ENCODE measurements at regions not wholly inside any gene's neighbourhood (a gene's known extent, or its start where the extent isn't known, plus 50 kb on each side); places are given as distances from the start of the nearest gene placed in this dataset.
"Not testable (repeated sequence)": the region's sequence is repeated elsewhere in the genome, so short reads cannot be mapped to it uniquely, and the experiment has no call there.

DNA sequence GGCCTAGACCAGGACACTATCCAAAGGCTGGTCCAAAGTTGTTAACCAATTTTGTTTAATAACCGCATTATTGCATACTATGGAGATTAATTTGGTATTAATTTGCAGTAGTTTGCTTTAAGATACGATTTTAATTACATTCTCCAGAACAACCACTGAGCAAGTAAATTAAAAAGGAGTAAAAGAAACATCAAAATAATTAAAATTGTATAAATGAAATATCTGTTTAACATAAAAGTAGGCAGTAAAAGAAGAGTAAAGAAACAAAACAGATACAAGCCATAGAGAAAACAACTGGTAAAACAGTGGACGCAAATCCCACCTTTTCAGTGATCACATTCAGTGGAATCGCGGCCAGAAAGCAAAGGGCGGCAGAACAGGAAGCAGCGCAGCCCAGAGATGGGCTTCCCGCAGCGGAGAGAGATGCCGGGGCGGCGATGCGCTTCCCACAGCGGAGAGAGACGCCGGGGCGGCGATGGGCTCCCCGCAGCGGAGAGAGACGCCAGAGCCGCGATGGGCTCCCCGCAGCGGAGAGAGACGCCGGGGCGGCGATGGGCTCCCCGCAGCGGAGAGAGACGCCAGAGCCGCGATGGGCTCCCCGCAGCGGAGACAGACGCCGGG is 176.8 kb downstream of the RTP5 start:
- no peak for DNase-seq (ENCODE audit: low read depth in 2 of 2)

DNA sequence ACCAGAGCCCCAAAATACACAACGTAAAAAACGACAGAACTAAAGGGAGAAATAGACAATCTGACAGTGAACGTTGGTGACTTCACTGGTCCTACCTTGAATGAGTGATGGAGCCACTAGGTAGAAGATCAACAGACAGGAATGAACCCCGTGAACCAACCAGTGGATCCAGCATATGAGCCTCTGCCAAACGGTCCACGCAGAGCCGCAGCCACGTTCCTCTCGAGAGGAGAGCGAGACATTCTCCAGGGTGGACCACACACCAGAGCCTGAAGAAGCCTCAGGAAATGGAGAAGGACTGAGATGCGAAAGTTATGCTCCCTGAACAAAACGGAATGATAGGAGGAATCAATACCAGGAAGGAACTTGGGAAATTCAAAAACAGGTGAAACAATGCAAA is 178.4 kb downstream of the RTP5 start:
- DNase-seq (ENCODE audit: low read depth in 2 of 2): no peak

DNA sequence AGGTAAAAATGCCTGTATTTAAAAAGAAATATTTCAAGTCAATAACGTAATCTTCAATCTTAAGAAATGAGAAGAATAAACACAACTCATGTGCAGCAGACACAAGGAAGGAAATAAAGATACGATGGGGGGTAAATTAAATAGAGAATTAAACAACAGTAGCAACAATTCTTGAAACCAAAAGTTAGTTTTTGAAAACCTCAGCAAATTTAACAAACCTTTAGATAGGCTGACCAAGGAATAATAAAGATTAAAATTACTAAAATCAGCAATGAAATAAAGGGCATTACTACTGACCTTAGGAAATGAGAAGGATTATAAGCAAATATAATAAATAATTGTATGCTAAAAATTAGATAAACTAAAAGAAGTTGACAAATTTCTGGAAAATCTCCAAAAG is 178.9 kb downstream of the RTP5 start:
- no peak for DNase-seq (ENCODE audit: low read depth in 2 of 2)

DNA sequence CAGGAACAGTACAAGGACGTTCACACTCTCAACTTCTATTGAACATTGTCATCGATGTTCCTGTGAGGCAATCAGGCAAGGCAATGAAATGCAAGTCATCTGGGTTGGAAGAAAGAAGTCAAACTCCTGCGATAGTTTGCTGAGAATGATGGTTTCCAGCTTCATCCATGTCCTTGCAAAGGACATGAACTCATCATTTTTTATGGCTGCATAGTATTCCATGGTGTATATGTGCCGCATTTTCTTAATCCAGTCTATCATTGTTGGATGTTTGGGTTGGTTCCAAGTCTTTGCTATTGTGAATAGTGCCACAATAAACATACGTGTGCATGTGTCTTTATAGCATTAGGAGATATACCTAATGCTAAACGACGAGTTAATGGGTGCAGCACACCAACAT is 180.0 kb downstream of the RTP5 start:
- not testable (repeated sequence) for DNase-seq (ENCODE audit: low read depth in 2 of 2)

DNA sequence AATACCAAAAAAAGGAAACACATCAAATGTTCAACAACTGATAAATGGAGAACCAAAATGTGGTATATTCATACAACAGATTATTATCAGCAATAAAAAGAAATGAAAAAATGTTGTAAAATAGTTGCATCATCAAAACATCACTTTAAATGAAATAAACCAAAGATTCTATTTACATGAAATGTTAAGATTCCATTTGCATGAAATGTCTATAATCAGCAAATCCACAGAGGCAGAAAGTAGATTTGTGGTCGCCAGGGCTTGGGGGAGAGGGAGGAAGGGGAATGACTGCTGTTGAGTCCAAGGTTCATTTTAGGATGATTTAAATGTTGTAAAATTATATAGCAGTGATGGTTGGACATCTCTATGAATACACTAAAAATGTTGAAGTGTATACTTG is 181.9 kb downstream of the RTP5 start:
- no peak for DNase-seq (ENCODE audit: low read depth in 2 of 2)

DNA sequence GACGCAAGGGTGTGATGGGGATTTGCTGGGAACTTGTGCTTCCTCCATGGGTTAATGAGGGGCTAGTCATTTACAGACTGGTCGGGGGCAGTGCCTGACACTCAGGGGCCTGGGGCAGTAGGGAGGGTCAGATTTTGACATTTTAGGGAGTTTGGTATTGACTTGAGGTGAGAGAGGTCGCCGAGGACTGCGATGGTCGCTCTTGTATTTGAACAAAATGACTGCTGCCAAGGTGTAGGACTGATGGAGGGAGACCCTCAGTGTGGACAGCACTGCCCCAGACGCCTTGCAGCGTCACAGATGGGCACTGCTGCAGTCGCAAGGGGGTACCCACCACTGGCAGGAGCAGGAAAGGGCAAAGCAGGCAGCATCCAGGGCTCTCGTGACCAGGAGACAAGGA is 182.9 kb downstream of the RTP5 start:
- no peak for DNase-seq (ENCODE audit: low read depth in 2 of 2)

DNA sequence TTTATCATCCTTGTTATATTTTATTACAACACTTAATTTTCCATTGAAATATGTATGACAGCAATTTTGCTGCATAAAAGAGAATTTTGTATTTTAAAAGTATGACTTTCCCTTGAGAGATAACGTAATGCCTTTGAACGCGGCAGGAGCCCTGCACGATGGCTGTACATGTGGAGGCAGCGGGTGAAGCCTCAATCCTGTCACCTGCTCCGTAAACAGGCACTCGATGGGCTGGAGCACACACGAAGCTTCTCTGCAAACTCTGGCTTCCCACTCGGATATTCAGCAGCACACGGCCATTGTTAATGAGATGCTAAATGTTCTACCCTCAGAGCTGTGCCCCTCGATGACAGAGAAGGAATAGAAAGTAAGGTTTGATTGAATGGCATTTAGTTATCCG is 184.4 kb downstream of the RTP5 start:
- DNase-seq (ENCODE audit: low read depth in 2 of 2): no peak

DNA sequence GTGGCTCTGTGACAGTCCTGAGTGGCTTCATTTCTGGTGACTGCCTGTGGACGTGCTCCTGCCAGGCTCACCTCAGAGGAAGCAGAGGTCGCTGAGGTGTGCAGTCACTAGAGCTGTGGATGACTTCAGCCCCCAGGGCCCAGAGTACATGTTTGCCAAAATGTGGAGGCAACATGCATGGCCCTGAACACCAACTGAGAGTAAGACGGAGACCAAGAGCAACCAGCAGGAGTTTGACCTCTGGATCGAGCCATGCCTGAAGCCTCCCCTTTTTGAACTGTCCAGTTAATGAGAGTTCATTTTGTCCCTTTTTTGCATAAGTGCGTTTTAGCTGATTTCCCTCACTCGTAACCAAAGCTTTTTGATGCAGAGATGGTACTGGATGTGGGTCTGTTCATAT is 184.9 kb downstream of the RTP5 start:
- DNase-seq (ENCODE audit: low read depth in 2 of 2): no peak

DNA sequence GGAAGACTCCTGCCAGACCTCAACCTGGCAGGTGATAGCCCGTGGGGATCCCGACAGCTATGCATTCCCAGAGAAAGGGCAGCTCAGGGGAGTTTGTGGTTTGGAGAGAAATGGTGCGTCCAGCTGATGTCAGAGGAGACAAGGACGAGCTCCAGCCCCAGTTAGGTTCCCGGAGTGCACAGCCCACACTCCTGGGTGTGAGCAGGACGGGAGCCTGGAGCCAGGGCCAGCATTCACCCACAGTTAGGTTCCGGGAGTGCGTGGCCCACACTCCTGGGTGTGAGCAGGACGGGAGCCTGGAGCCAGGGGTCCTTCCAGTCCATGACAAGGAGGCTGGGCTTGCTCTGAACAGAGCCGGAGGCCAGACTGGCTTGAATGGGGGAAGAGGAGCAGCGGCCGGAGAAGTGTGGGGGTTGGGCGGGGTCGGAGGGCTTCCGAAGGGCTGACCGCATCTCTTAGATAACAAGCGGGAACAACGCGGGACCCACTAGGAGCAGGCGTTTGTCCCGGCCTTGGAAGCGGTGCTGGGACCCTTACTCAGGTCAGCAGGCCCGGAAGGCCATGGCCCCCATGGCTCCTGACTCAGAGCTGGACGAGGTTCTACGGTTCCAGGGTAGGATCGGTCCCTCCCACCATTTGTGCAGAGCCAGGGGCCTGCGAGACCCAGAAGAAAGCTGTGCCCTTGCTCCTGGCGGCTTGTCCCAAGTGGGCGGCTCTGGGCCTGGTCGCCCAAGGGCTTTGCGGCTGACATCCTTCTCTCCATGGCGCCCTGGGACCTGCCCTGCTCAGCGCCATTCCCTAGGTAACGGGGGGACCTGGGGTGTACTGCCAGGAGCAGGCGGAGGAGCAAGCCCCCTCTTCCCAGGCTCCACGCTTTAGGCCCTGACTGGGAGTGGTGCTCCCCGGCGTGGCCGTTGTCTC is 185.6 kb downstream of the RTP5 start:
- no peak for DNase-seq (ENCODE audit: low read depth in 2 of 2)

DNA sequence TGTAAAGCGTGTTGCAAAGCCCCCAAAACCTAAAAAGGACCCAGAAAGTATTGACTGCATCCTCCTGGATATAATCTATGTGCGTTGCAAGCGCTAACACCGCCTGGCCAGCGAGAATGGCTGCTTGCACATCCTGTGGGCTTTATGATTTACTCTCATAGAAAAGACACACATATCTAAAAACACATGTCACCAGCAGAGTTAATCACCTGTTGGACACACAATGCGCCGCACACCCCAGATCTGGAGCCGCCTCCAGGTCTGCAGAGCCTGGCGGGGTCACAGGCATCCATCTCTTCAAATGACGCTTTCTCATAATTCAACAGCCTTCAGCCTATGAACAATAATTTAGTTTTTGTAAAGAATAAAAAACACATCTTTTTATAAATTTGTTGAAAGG is 186.5 kb downstream of the RTP5 start:
- DNase-seq (ENCODE audit: low read depth in 2 of 2): no peak

DNA sequence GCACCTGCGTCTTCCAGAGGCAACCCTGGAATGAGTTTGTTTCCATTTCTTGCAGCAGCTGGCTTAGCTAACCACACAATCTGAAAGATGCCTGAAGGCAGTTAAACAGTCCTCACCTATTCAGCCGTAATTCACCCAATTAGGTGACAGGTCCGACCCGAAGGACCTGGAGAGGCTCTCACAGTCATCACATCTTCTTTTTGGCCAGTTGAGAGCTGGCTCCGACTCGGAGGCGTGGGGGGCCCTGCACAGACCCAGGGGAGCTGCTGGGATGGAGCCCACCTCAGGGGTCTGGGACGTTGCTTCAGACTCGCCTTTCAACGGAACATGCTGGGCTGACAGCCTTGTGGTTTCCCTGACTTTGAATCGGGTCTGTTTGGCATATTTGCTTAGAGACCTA is 187.3 kb downstream of the RTP5 start:
- no peak for DNase-seq (ENCODE audit: low read depth in 2 of 2)

DNA sequence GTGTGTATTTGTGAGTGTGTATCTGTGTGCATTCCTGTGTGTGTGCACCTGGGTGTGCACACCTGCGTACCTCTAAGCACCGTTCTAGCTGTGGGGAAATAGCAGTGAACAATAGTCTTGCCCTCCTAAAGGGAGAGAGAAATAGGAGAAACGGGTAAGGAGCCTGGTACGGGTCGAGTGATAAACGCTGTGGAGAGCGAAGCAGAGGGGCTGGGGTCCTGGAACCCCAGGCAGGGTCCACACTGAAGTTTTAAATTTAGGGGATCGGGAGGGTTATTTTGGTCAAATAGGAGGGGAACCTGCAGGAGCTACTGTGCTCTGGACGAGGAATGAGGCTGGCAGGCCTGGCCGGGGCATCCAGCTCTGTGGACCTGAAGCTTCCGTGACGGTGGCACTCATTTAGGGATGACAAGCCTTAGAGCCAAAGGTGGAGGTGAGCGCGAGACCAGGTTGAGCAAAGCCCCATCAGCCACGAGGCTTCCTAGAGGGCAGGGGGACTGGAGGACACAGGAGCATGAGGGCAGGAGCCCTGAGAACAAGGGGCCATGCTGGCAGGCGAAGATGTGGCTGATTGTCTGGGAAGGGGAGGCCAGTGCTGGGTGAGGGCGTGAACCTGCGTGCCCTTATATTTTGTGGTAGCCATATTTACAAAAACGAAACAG is 188.0 kb downstream of the RTP5 start:
- no peak for DNase-seq (ENCODE audit: low read depth in 2 of 2)

DNA sequence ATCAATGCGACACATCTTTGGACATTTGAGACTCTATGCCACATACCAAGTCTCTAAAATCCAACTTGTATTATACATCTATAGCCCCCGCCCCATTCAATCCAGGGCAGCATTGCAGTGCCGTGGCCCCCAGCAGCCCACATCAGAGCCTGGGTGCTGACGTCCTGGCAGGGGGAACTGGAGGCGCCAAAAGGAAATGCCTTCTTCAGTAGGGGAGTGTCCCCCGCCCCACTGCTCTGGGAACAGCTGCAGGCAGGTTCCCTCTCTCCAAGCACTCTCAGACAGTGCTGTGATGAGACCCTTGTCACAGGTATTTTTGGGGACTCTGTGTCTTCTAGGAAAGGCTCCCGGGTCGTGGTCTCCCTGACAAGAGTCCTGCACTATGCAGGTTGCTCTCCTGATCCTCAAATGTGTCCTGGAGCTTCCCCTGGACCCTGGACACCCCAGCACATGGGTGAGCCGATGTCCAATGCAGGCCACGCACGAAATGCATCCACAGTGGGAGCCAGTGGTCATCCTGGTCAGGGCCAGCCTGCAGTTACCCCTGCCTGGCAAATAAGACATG is 188.7 kb downstream of the RTP5 start:
- DNase-seq (ENCODE audit: low read depth in 2 of 2): no peak

DNA sequence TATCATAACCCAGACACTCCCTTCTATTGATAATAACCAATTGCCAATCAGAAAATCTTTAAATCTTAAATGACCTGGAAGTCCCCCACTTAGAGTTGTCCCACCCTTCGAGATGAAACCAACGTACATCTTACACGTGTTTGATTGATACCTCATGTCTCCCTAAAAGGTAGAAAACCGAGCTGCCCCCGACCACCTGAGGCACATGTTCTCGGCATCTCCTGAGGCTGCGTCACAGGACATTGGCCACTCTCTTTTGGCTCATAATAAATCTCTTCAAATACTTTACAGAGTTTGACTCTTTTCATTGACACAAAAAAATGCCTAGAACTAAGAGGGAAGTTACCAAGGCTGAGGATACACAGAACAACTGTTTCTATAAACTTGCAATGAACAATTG is 190.0 kb downstream of the RTP5 start:
- no peak for DNase-seq (ENCODE audit: low read depth in 2 of 2)

DNA sequence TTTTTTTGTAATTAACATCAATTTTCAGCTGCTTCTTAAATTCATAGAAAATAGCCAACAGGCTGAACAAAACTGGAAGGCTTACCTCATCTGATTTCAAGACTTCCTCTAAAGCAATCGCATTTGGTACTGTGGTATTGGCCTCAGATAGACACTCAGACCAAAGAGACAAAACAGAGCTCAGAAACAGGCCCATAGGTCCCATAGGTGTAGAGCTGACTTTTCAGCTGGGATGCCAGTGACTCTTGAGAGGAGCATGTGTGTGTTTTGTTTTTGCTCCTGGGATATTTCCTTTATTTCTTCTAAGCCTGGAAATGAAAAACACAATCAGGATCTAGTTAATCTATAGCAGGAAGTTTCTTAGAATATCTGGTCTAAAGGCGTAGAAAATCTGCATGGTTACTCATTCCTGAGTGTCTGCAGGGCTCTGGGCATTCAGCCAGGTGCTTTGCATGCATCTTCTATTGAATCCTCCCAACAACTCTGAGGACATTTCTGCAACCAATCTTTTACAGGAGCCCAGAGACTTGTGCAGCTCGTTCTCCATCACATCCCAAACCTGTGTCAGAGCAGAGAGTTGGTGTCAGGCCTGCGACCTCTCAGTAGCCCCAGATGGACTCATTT is 190.8 kb downstream of the RTP5 start:
- no peak for DNase-seq (ENCODE audit: low read depth in 2 of 2)

DNA sequence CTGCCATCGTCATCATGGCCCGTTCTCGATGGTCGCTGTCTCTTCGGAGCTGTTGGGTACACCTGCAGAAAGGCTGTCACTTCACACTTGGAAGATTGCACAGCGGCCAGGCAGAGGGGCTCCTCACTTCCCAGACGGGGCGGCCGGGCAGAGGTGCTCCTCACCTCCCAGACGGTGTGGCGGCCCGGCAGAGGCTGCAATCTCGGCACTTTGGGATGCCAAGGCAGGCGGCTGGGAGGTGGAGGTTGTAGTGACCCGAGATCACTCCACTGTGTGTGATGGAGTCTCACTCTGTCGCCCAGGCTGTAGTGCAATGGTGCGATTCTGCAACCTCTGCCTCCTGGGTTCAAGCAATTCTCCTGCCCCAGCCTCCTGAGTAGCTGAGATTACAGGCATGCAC is 192.4 kb downstream of the RTP5 start:
- not testable (repeated sequence) for DNase-seq (ENCODE audit: low read depth in 2 of 2)

DNA sequence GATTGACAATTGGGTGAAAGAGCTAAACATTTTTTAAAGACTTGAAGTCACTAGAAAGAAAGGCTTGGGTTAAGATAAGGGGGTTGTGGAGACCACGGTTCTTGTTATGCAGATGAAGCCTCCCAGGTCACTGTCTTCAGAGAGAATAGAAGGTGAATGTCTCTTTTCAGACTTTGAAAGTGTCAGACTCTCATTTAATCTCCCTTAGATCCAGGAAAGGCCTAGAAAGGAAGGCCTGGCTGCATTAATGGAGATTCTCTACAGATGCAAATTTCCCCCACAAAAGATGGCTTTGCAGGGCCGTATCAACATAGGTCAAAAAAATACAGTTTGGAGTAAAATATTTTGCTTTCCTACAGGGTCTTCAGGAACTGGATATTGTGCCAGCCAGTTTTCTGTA is 193.9 kb downstream of the RTP5 start:
- no peak for DNase-seq (ENCODE audit: low read depth in 2 of 2)

DNA sequence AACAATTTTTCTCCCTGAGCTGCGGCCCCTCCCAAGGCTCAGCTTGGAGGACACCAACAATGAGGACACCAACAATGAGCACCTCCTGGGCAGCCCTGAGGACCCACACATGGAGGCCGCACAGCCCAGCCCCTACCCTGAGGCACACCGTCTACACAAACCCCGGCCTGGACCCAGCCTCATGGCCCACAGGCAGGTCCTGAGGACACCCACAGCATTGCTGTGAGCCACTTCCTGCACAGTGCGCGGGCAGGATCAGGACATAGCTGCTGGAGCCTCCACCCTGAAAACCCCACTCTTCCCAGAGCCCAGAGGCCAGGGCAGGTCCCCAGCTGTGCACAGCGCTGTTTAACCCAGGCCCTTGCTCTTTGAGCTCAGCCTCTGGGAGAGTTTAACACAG is 194.3 kb downstream of the RTP5 start:
- DNase-seq (ENCODE audit: low read depth in 2 of 2): no peak

DNA sequence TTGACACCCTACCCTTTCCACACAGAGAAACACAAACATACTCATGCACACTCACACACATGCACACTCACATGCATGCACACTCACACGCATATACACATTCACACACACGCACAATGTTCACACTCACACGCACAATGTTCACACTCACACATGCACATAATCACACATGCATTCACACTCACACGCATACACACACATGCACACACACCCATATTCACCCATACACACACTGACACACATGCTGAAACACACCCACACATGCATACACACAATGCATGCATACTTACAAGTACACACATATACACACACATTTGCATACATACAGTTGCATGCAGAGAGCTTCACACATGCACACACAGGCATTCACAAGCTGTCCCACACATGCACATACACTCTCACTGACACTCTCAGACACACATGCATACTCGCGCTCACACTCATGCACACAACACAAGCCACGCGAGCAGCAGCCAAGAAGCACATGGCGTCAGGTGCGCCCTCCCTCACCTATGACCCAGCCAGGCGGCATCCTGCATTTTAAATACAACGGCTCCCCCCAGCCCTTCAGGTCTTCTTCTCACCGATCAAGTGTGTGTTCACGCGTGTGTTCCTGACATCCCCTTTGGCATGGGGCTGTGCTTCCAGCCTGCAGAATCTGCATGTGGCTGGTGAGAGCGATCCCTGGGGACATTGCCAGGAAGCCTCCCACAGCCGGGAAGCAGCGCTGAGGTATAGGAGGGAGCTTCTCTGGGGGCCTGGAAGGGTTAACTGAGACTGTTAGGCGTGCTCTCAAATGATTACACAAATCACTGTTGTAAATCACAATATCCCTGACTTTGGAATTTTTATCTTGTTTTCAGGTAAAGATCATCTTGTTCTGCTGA is 195.1 kb downstream of the RTP5 start:
- no peak for DNase-seq (ENCODE audit: low read depth in 2 of 2)

DNA sequence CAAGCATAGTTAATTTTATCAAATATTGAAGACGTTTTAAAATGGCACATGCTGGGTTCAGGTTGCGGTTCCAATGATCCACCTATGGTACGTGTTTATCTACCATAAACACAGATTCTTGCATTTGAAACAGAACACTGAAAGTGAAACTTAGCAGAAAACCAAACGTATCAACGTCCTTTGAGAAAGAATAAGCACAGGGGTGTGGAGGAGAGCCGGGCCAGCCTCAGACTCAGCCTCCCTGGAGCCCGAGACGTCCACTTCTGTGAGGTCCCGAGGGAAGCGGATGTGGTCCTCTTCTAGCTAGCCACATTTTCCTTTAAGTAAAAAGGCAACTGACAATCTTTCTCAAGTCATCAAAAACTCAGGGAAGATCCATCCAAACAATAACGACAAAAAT is 195.9 kb downstream of the RTP5 start:
- DNase-seq (ENCODE audit: low read depth in 2 of 2): no peak

DNA sequence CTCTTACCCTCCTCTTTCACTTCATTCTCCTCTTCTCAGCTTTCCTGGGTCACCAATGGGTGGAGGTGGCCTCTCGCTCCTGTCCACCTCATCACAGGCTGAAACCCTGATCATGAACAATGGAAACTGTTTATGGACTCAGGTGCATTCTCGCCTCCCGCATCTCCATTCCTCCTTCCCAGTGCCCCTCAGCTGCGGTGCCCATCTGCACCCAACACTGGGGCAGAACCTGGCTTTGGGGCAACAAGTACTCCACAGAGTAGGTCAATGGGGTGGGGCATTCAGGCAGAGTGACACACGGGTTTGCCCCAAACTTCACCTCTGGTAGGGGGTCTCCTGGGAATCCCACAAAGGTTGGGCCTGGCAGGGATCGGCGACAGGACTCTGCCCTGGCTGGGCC is 199.5 kb downstream of the RTP5 start:
- DNase-seq (ENCODE audit: low read depth in 2 of 2): no peak

All from stimulated activated CD4-positive, alpha-beta T cell treated with anti-CD3 and anti-CD28 coated beads, Interleukin-1b, Interleukin-23, amount 100 ng/mL, for 4 hours (primary cell).